ENCODE measurements at regions not wholly inside any gene's neighbourhood (a gene's known extent, or its start where the extent isn't known, plus 50 kb on each side); places are given as distances from the start of the nearest gene placed in this dataset.

DNA sequence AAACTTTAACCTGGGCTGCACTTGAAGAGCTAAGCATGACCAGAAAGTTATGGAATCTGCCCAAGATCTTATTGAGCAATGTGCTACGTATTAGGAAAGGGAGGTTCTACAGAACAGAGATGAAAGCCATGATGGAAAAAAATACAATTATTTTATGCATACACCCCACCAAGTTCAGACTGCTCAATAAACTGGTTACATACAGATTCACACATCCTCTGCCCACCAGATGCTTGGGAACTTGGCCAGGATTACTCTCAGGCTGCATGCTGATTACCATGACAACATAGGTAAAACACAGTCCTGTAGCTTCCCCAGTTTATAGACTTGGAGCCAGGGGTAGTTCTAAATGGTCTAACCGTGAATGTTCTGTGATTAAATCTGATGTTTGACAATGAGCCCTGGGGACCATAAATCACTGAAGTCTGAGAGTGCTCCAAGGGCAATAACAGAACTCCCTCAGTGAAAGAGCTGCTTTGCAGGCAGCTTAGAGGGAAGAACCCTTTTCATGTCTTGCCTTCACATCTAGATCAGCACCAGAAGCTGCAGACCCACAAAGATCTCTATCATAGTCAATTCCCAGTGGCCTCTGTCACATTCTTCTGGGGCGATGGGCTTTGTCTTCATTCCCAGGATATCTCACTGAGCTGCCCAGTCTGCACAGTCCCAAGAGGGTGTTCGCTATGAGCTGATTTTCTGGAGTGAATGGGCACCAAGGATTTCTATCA, 232.2 kb downstream of the EMP1 start:
- DNase-seq (peak in 1 of 3 donors; percentile 13), ATAC-seq (ENCODE audit: insufficient read depth, low FRiP score) (no peak)
- WGBS, 2 donors = 67 to 72% methylated on average over 4 of the region's 4 CpGs
- Histone ChIP-seq H3K36me3 (ENCODE audit: control insufficient read depth in 4 of 4, insufficient read depth in 4 of 4, low read length in 4 of 4) (no peaks in the 10 kb centered on the region), H3K27ac (ENCODE audit: low read depth in 1 of 2, low read length in 1 of 2) (no peak overlapping the region), H3K9me3 (ENCODE audit: control insufficient read depth in 4 of 4, insufficient read depth in 3 of 4, low read length in 3 of 4) (peaks cover 0 to 5% (median 3%) of the 10 kb centered on the region in 4 donors), H3K9ac (ENCODE audit: insufficient read depth in 1 of 2, low read length in 2 of 2) (no peak overlapping the region), H3K4me1 (ENCODE audit: control insufficient read depth in 5 of 5, insufficient read depth in 5 of 5, low read length in 5 of 5) (no peaks in the 10 kb centered on the region), H3K27me3 (ENCODE audit: control insufficient read depth in 3 of 3, insufficient read depth in 3 of 3, low read length in 2 of 3) (no peaks in the 10 kb centered on the region), H3K4me3 (no peak overlapping the region)
- TF ChIP-seq, protein P1, sequence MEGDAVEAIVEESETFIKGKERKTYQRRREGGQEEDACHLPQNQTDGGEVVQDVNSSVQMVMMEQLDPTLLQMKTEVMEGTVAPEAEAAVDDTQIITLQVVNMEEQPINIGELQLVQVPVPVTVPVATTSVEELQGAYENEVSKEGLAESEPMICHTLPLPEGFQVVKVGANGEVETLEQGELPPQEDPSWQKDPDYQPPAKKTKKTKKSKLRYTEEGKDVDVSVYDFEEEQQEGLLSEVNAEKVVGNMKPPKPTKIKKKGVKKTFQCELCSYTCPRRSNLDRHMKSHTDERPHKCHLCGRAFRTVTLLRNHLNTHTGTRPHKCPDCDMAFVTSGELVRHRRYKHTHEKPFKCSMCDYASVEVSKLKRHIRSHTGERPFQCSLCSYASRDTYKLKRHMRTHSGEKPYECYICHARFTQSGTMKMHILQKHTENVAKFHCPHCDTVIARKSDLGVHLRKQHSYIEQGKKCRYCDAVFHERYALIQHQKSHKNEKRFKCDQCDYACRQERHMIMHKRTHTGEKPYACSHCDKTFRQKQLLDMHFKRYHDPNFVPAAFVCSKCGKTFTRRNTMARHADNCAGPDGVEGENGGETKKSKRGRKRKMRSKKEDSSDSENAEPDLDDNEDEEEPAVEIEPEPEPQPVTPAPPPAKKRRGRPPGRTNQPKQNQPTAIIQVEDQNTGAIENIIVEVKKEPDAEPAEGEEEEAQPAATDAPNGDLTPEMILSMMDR (IDR thresholded peaks at IDR 0.05; ENCODE audit: control extremely low read depth, extremely low read depth) = no peak

DNA sequence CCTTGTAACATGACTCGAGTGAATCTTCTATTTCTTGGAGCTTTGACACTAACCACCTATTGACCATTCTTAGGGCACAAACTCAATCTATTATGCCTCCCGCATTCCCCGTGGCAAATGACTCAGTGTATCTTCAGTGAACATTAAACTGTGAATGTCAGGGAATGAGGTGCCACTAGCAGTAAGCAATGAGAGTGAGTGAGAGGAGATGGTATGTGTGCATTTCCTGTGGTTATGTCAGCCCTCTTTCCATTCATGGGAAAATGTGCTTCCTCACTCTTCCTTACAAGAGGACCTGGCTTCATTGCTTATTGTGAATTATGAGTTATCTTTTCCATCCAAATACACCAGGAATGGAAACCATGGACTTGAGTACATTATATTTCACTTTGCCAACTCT, 229.2 kb downstream of the EMP1 start:
- Histone ChIP-seq H3K4me3 (no peak overlapping the region), H3K9me3 (ENCODE audit: control insufficient read depth in 4 of 4, insufficient read depth in 3 of 4, low read length in 3 of 4) (peaks cover 0 to 5% (median 3%) of the 10 kb centered on the region in 4 donors), H3K27me3 (ENCODE audit: control insufficient read depth in 3 of 3, insufficient read depth in 3 of 3, low read length in 2 of 3) (no peaks in the 10 kb centered on the region), H3K9ac (ENCODE audit: insufficient read depth in 1 of 2, low read length in 2 of 2) (no peak overlapping the region), H3K27ac (ENCODE audit: low read depth in 1 of 2, low read length in 1 of 2) (no peak overlapping the region), H3K36me3 (ENCODE audit: control insufficient read depth in 4 of 4, insufficient read depth in 4 of 4, low read length in 4 of 4) (no peaks in the 10 kb centered on the region), H3K4me1 (ENCODE audit: control insufficient read depth in 5 of 5, insufficient read depth in 5 of 5, low read length in 5 of 5) (no peaks in the 10 kb centered on the region)
- TF ChIP-seq, protein P1 (IDR thresholded peaks at IDR 0.05; ENCODE audit: control extremely low read depth, extremely low read depth) = no peak
- ATAC-seq (ENCODE audit: insufficient read depth, low FRiP score) (no peak), DNase-seq (no peak)
- WGBS, 2 donors = 63 to 84% methylated on average over 3 of the region's 3 CpGs

DNA sequence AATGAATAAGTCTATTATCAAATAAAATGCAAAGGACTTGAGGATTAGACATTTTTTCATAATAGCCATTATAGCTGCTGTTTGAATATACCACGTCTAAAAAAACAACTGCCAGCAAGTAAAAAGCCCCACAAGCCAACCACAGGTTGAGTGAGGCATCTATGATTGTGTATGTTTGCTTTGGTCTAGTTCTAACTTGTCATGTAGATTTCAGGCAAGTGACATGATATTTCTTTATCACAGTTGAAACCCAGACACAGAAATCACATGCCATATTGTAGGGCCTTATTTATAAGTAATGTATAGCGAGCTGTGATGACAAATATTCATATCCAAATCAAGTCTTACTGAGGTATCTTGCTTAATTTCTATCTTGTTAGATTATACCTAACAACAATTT, 225.8 kb downstream of the EMP1 start:
- ATAC-seq (ENCODE audit: insufficient read depth, low FRiP score) = no peak
- TF ChIP-seq, protein P1 (IDR thresholded peaks at IDR 0.05; ENCODE audit: control extremely low read depth, extremely low read depth) = no peak
- Histone ChIP-seq H3K9ac (ENCODE audit: insufficient read depth in 1 of 2, low read length in 2 of 2) (no peak overlapping the region), H3K27ac (ENCODE audit: low read depth in 1 of 2, low read length in 1 of 2) (no peak overlapping the region), H3K4me3 (no peak overlapping the region), H3K36me3 (ENCODE audit: control insufficient read depth in 4 of 4, insufficient read depth in 4 of 4, low read length in 4 of 4) (no peaks in the 10 kb centered on the region), H3K27me3 (ENCODE audit: control insufficient read depth in 3 of 3, insufficient read depth in 3 of 3, low read length in 2 of 3) (no peaks in the 10 kb centered on the region), H3K4me1 (ENCODE audit: control insufficient read depth in 5 of 5, insufficient read depth in 5 of 5, low read length in 5 of 5) (no peaks in the 10 kb centered on the region), H3K9me3 (ENCODE audit: control insufficient read depth in 4 of 4, insufficient read depth in 3 of 4, low read length in 3 of 4) (peaks cover 0 to under 1% (median 0%) of the 10 kb centered on the region in 4 donors)
- WGBS, 2 donors = 86 to 93% methylated on average over 2 of the region's 2 CpGs
- no peak for DNase-seq

DNA sequence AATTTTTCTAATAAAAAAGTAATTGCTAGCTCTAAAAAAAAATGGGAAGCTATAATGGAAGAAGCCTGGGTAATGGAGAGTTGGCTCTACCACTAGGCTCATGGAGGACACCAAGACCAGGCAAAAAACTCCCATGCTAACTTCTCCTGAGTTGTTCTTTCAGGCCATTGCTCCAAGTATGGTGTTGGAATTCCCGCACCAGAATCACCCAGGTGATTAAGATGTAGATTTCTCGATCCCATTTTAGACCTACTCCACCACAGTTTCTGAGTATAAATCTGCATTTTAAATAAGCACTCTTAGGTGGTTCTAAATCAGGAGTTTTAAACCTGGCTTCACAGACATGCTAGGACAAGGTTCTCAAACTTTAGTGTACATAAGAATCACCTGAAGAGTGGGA, 221.0 kb downstream of the EMP1 start:
- Histone ChIP-seq H3K27me3 (ENCODE audit: control insufficient read depth in 3 of 3, insufficient read depth in 3 of 3, low read length in 2 of 3) (no peaks in the 10 kb centered on the region), H3K9me3 (ENCODE audit: control insufficient read depth in 4 of 4, insufficient read depth in 3 of 4, low read length in 3 of 4) (no peaks in the 10 kb centered on the region), H3K4me3 (no peak overlapping the region), H3K27ac (ENCODE audit: low read depth in 1 of 2, low read length in 1 of 2) (no peak overlapping the region), H3K4me1 (ENCODE audit: control insufficient read depth in 5 of 5, insufficient read depth in 5 of 5, low read length in 5 of 5) (no peaks in the 10 kb centered on the region), H3K9ac (ENCODE audit: insufficient read depth in 1 of 2, low read length in 2 of 2) (no peak overlapping the region), H3K36me3 (ENCODE audit: control insufficient read depth in 4 of 4, insufficient read depth in 4 of 4, low read length in 4 of 4) (no peaks in the 10 kb centered on the region)
- 90 to 92% methylated on average over 2 of the region's 2 CpGs for WGBS, 2 donors
- DNase-seq = no peak
- TF ChIP-seq, protein P1 (IDR thresholded peaks at IDR 0.05; ENCODE audit: control extremely low read depth, extremely low read depth) = no peak
- ATAC-seq (ENCODE audit: insufficient read depth, low FRiP score) = no peak
